ENCODE measurements at regions not wholly inside any gene's neighbourhood (a gene's known extent, or its start where the extent isn't known, plus 50 kb on each side); places are given as distances from the start of the nearest gene placed in this dataset.
"Not testable (repeated sequence)": the region's sequence is repeated elsewhere in the genome, so short reads cannot be mapped to it uniquely, and the experiment has no call there.

GRCh38 chr13:34175551-34175950, 357.6 kb downstream of the RFC3 start:
- DNase-seq (no peak), ATAC-seq (ENCODE audit: insufficient read depth, low read depth) (no peak)
- Histone ChIP-seq H3K4me1 (ENCODE audit: insufficient read depth, low read length) (no peaks in the 10 kb centered on the region), H3K9ac (ENCODE audit: low read depth, low read length) (no peak overlapping the region), H4K20me1 (ENCODE audit: insufficient read depth, low read length) (no peaks in the 10 kb centered on the region), H3K9me3 (ENCODE audit: insufficient read depth, low read length, severe bottlenecking) (no peaks in the 10 kb centered on the region), H3K79me2 (ENCODE audit: insufficient read depth, low read length) (no peaks in the 10 kb centered on the region), H2AFZ (ENCODE audit: low read depth, low read length) (no peak overlapping the region), H3K27me3 (ENCODE audit: insufficient read depth, low read length, poor library complexity) (no peaks in the 10 kb centered on the region), H3K4me2 (ENCODE audit: insufficient read depth, low read length) (no peak overlapping the region), H3K27ac (ENCODE audit: low read length) (no peak overlapping the region), H3K4me3 (ENCODE audit: low read depth in 1 of 2, low read length in 2 of 2) (no peak overlapping the region), H3K36me3 (ENCODE audit: insufficient read depth, low read length) (no peaks in the 10 kb centered on the region)
- TF ChIP-seq CTCF (IDR thresholded peaks at IDR 0.05; ENCODE audit: borderline replicate concordance, extremely low read depth, low read length, poor library complexity, severe bottlenecking) (no peak), EZH2 (IDR thresholded peaks at IDR 0.05; ENCODE audit: borderline replicate concordance, low read depth, low read length, severe bottlenecking) (no peak)

- H3K9ac ChIP-seq (ENCODE audit: low read depth, low read length) = no peak overlapping the region
- no peaks in the 10 kb centered on the region for H3K4me1 ChIP-seq (ENCODE audit: insufficient read depth, low read length)
- no peak overlapping the region for H3K27ac ChIP-seq (ENCODE audit: low read length)
- no peak overlapping the region for H2AFZ ChIP-seq (ENCODE audit: low read depth, low read length)
- DNase-seq (no peak), ATAC-seq (ENCODE audit: insufficient read depth, low read depth) (no peak)
- TF ChIP-seq EZH2 (IDR thresholded peaks at IDR 0.05; ENCODE audit: borderline replicate concordance, low read depth, low read length, severe bottlenecking) (no peak), CTCF (IDR thresholded peaks at IDR 0.05; ENCODE audit: borderline replicate concordance, extremely low read depth, low read length, poor library complexity, severe bottlenecking) (no peak)
- no peaks in the 10 kb centered on the region for H3K9me3 ChIP-seq (ENCODE audit: insufficient read depth, low read length, severe bottlenecking)
- H4K20me1 ChIP-seq (ENCODE audit: insufficient read depth, low read length) = no peaks in the 10 kb centered on the region
- H3K36me3 ChIP-seq (ENCODE audit: insufficient read depth, low read length) = no peaks in the 10 kb centered on the region
- no peak overlapping the region for H3K4me3 ChIP-seq (ENCODE audit: low read depth in 1 of 2, low read length in 2 of 2)
- H3K4me2 ChIP-seq (ENCODE audit: insufficient read depth, low read length) = no peak overlapping the region
- H3K79me2 ChIP-seq (ENCODE audit: insufficient read depth, low read length) = no peaks in the 10 kb centered on the region
- no peaks in the 10 kb centered on the region for H3K27me3 ChIP-seq (ENCODE audit: insufficient read depth, low read length, poor library complexity)
Measured at GRCh38 chr13:34176633-34177032, 358.7 kb downstream of the RFC3 start.

DNA sequence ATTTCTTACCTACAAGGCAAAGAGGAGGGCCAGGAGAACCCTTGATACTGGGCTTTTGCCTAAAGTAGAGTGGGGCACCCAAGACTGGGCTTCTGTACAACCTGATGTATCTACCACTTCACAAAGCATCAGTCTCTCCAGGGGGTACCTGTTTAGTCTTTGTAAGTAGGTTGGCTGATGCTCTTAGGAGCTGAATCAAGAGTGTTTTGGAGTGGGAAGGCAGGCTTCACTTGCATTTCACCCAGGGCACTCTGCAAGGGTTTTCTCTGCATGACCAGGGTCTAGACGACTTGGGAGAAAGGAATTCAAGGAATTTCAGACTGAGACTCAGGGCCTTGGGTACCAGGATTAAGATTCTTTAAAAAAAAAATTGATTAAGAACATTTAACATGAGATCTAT, 361.5 kb downstream of the RFC3 start:
- Histone ChIP-seq H3K9me3 (ENCODE audit: insufficient read depth, low read length, severe bottlenecking) (no peaks in the 10 kb centered on the region), H3K9ac (ENCODE audit: low read depth, low read length) (no peak overlapping the region), H3K4me3 (ENCODE audit: low read depth in 1 of 2, low read length in 2 of 2) (no peak overlapping the region), H3K36me3 (ENCODE audit: insufficient read depth, low read length) (no peaks in the 10 kb centered on the region), H4K20me1 (ENCODE audit: insufficient read depth, low read length) (no peaks in the 10 kb centered on the region), H2AFZ (ENCODE audit: low read depth, low read length) (no peak overlapping the region), H3K27ac (ENCODE audit: low read length) (no peak overlapping the region), H3K4me2 (ENCODE audit: insufficient read depth, low read length) (no peak overlapping the region), H3K79me2 (ENCODE audit: insufficient read depth, low read length) (no peaks in the 10 kb centered on the region), H3K27me3 (ENCODE audit: insufficient read depth, low read length, poor library complexity) (no peaks in the 10 kb centered on the region), H3K4me1 (ENCODE audit: insufficient read depth, low read length) (no peaks in the 10 kb centered on the region)
- no peak for DNase-seq
- no peak for TF ChIP-seq CTCF (IDR thresholded peaks at IDR 0.05; ENCODE audit: borderline replicate concordance, extremely low read depth, low read length, poor library complexity, severe bottlenecking)
- TF ChIP-seq EZH2 (IDR thresholded peaks at IDR 0.05; ENCODE audit: borderline replicate concordance, low read depth, low read length, severe bottlenecking) = no peak
- ATAC-seq (ENCODE audit: insufficient read depth, low read depth) = no peak

- DNase-seq (no peak), ATAC-seq (ENCODE audit: insufficient read depth, low read depth) (no peak)
- H3K9me3 ChIP-seq (ENCODE audit: insufficient read depth, low read length, severe bottlenecking) = no peaks in the 10 kb centered on the region
- H3K4me1 ChIP-seq (ENCODE audit: insufficient read depth, low read length) = no peaks in the 10 kb centered on the region
- H2AFZ ChIP-seq (ENCODE audit: low read depth, low read length) = no peak overlapping the region
- H3K27ac ChIP-seq (ENCODE audit: low read length) = no peak overlapping the region
- H3K79me2 ChIP-seq (ENCODE audit: insufficient read depth, low read length) = no peaks in the 10 kb centered on the region
- H4K20me1 ChIP-seq (ENCODE audit: insufficient read depth, low read length) = no peaks in the 10 kb centered on the region
- H3K36me3 ChIP-seq (ENCODE audit: insufficient read depth, low read length) = no peaks in the 10 kb centered on the region
- TF ChIP-seq EZH2 (IDR thresholded peaks at IDR 0.05; ENCODE audit: borderline replicate concordance, low read depth, low read length, severe bottlenecking) (no peak), CTCF (IDR thresholded peaks at IDR 0.05; ENCODE audit: borderline replicate concordance, extremely low read depth, low read length, poor library complexity, severe bottlenecking) (no peak)
- H3K27me3 ChIP-seq (ENCODE audit: insufficient read depth, low read length, poor library complexity) = no peaks in the 10 kb centered on the region
- no peak overlapping the region for H3K9ac ChIP-seq (ENCODE audit: low read depth, low read length)
- no peak overlapping the region for H3K4me2 ChIP-seq (ENCODE audit: insufficient read depth, low read length)
- no peak overlapping the region for H3K4me3 ChIP-seq (ENCODE audit: low read depth in 1 of 2, low read length in 2 of 2)
Measured at GRCh38 chr13:34179927-34180326, 362.0 kb downstream of the RFC3 start.

GRCh38 chr13:34181256-34181655, 363.3 kb downstream of the RFC3 start:
- not testable (repeated sequence) for H3K4me3 ChIP-seq (ENCODE audit: low read depth in 1 of 2, low read length in 2 of 2); H3K27ac ChIP-seq (ENCODE audit: low read length); H2AFZ ChIP-seq (ENCODE audit: low read depth, low read length); H3K9me3 ChIP-seq (ENCODE audit: insufficient read depth, low read length, severe bottlenecking); H3K9ac ChIP-seq (ENCODE audit: low read depth, low read length); H3K27me3 ChIP-seq (ENCODE audit: insufficient read depth, low read length, poor library complexity); H3K79me2 ChIP-seq (ENCODE audit: insufficient read depth, low read length); DNase-seq; H4K20me1 ChIP-seq (ENCODE audit: insufficient read depth, low read length); H3K36me3 ChIP-seq (ENCODE audit: insufficient read depth, low read length); H3K4me2 ChIP-seq (ENCODE audit: insufficient read depth, low read length); H3K4me1 ChIP-seq (ENCODE audit: insufficient read depth, low read length); ATAC-seq (ENCODE audit: insufficient read depth, low read depth)

Data from DND-41 (cell line).